Stimulated activated CD8-positive, alpha-beta memory T cell treated with anti-CD3 and anti-CD28 coated beads, Interleukin-4, amount 100 ng/mL, for 4 hours (primary cell): ENCODE measurements at regions not wholly inside any gene's neighbourhood (a gene's known extent, or its start where the extent isn't known, plus 50 kb on each side); places are given as distances from the start of the nearest gene placed in this dataset.

Source experiments
- DNase-seq, 2 donors: peaks; one replicate each; pipeline ENCODE4 v3.0.0-alpha.2; 2020; ENCODE audit warnings: low read depth in 2 of 2, low spot score in 1 of 2

DNA sequence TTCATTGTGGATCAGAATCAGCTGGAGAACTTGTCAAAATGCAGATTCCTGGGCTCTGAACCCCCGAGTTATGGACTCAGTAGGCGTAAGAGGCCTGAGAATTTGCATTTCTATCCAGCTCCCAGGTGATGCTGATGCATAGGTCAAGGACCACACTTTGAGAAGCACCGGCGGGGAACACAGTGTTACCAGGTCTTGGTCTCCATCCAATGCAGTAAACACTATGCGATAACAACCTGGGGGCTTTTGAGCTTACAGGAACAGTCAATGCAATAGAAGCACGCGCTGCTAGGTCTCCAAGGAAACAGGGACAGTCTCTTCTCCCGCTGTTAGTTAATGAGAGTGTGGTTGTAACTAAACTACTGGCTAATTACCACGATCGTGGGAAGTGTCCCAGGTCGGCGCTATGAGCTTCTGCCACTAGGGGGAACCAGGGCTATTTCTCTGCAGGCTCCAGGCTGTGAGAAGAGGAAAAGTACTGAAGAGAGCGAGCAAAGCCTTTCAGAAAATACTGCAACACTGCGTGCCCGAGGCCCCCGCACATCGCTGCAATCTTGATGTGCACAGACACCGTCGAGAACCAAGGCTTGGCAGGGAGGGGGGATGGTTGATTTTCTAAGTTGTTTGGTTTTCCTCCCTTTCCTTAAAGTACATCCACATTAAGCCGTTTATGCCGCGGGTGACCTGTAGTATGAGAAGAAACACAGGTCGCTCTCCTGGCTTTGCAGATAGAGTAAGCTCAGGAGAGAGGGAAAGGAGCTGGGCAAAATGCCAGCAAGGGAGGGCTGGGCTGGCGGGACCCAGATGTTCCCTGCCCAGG, 52.0 kb upstream of the KCNA1 start:
- peak; percentile 31 to 61 for DNase-seq

- DNase-seq, result no peak
These were observed 51.3 kb upstream of the KCNA1 start for GRCh38 chr12:4858386-4858785.

GRCh38 chr12:4859478-4860210, 50.1 kb upstream of the KCNA1 start:
- no peak for DNase-seq
